ENCODE measurements at regions not wholly inside any gene's neighbourhood (a gene's known extent, or its start where the extent isn't known, plus 50 kb on each side); places are given as distances from the start of the nearest gene placed in this dataset.

DNA sequence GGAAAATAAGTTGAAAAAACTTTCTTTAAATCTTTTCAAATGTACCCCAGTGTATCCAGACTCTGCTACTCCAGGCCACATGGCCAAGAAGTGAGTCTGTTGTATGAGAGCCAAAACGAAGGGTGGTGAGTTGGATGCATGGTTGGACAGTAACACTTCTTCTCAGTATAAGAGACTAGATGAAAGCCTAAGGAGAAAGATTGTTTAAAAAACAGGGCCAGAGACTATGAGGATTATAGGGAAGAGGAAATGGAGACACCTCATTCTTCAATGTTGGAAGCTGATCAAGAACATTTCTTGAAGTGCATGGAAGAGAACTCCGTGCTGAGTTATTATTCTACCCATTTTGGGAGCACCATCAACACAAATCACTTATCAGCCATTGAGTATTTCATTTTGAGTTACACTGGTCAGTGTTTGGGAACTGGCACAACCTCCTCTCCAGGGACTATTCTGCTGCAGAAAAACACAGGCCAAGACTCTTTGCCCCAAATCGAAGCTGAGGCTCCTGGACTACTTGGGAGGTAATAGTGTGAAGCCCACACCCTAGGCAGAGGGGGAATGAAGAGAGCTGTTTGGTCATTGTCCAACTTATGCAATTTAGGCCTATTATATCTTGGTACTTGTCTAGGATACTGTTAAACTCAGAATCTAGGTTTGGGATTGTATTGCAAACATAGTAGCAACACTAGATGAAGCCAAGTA, 123.0 kb upstream of the SEC61G start:
- TF ChIP-seq, protein P1, sequence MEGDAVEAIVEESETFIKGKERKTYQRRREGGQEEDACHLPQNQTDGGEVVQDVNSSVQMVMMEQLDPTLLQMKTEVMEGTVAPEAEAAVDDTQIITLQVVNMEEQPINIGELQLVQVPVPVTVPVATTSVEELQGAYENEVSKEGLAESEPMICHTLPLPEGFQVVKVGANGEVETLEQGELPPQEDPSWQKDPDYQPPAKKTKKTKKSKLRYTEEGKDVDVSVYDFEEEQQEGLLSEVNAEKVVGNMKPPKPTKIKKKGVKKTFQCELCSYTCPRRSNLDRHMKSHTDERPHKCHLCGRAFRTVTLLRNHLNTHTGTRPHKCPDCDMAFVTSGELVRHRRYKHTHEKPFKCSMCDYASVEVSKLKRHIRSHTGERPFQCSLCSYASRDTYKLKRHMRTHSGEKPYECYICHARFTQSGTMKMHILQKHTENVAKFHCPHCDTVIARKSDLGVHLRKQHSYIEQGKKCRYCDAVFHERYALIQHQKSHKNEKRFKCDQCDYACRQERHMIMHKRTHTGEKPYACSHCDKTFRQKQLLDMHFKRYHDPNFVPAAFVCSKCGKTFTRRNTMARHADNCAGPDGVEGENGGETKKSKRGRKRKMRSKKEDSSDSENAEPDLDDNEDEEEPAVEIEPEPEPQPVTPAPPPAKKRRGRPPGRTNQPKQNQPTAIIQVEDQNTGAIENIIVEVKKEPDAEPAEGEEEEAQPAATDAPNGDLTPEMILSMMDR (IDR thresholded peaks at IDR 0.05; ENCODE audit: low read depth, low read length, poor library complexity, severe bottlenecking) = no peak
- TF ChIP-seq EZH2phosphoT487 (IDR thresholded peaks at IDR 0.05; ENCODE audit: borderline replicate concordance, low read length) = no peak
